Stimulated activated naive CD8-positive, alpha-beta T cell treated with anti-CD3 and anti-CD28 coated beads, Interleukin-15, amount 100 ng/mL, for 72 hours (primary cell): ENCODE measurements at regions not wholly inside any gene's neighbourhood (a gene's known extent, or its start where the extent isn't known, plus 50 kb on each side); places are given as distances from the start of the nearest gene placed in this dataset.

ENCODE experiments used
- ATAC-seq: fragments of 150-1000 bp; cut with Tn5 transposase; 2 replicates; pipeline ENCODE4 v1.10.0; 2021; ENCODE audit warnings: mild to moderate bottlenecking, moderate library complexity
- DNase-seq, 2 donors: peaks; one replicate each; pipeline ENCODE4 v3.0.0; 2021 to 2022
- H3K27ac Mint-ChIP-seq, 2 donors: one replicate each; pipeline ENCODE4 v1.8.0; 2022; ENCODE audit warnings: mild to moderate bottlenecking in 2 of 2, mixed read lengths in 2 of 2, moderate library complexity in 2 of 2
- H3K27me3 Mint-ChIP-seq: one replicate; pipeline ENCODE4 v1.8.0; 2022; ENCODE audit warnings: mixed read lengths
- H3K4me1 Mint-ChIP-seq: one replicate; pipeline ENCODE4 v1.8.0; 2022; ENCODE audit warnings: mild to moderate bottlenecking, mixed read lengths
- H3K4me3 Mint-ChIP-seq, 2 donors: one replicate each; pipeline ENCODE4 v1.8.0; 2022; ENCODE audit warnings: mild to moderate bottlenecking in 2 of 2, mixed read lengths in 2 of 2, moderate library complexity in 1 of 2
- H3K9me3 Mint-ChIP-seq, 2 donors: one replicate each; pipeline ENCODE4 v1.8.0; 2022; ENCODE audit warnings: mixed read lengths in 2 of 2

DNA sequence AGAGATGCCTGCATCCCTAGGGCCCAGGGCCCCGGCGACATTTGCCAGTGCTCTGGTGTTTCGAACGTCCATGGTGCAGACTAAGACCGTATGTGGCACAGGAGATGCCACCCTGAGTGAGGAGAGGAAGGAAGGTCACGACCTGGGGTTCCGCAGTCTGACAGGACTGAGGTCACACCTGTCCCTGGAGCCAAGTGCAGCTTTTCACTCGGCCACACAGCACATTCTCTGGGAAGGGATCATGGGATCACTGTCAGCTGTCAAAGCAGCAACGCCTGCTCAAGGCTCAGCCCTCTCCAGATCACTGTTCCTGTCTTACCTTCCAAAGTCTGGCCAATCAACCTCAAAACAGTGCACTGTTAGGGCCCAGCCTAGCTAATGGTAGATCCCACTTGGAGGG, 243.6 kb downstream of the SIPA1L2 start:
- no peak for DNase-seq
- no peak overlapping the region for H3K27ac Mint-ChIP-seq
- ATAC-seq: no peak

DNA sequence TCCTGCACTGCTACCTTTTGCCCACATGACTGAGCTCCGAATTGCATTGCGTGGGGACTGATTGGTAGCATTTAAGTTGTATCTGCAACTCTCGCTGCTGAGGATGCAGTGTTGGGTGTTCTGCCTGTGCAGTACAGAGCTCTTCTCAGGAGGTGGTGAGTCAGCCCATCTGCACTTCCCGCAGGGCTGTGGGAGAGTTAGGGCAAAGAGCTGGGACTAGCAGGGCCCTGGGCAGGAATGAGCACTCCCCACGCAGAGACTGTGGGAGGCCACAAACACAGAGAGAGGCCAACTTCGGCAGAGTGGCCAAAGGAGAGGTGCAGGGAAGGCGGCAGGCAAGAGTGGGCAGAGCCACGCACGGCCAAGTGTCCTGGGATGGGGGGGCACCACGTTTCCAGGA, 244.7 kb downstream of the SIPA1L2 start:
- peak overlapping the region in 1 of 2 donors; percentile 91 for H3K27ac Mint-ChIP-seq
- no peak for DNase-seq

More for the DNA sequence above, 243.6 kb downstream of the SIPA1L2 start:
- peaks cover 7% of the 10 kb centered on the region for H3K27me3 Mint-ChIP-seq
- no peak overlapping the region for H3K4me3 Mint-ChIP-seq
- H3K4me1 Mint-ChIP-seq: no peaks in the 10 kb centered on the region
- H3K9me3 Mint-ChIP-seq: no peaks in the 10 kb centered on the region

DNA sequence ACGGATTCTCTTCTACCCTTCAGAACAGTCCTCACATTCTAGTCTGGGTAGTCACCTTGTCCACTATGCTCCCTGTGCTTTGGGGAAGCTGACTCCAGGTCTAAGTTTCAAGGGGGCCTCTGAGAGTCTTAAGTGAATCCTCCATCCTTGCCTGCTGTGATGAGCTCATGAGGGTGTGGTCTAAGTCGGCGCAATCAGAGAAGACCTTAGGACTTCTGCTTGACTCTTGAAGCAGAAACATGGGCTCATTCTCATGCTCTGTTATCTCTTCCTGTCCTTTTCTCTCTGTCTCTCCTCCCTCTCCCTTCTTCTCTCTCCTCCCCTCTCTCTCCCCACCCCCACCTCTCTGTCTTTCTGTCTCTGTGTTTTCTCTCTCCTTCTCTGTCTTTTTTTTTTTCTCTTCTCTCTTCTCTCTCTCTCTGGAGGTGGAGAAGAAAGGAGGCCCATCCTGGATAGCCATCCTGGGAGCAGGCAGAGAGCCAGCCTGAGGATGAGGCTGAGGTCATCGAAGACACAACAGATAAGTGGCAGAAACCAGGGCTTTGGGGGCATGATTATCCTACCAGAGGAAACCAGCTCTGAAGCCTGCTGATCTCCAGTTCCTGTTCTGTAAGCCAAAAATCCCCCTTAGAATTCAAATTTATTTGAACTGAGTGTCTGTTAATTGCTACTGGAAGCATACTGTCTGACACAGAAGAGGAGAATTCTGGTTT, 245.6 kb downstream of the SIPA1L2 start:
- ATAC-seq: no peak
- Mint-ChIP-seq H3K27ac (peak overlapping the region in 1 of 2 donors; percentile 64), H3K4me1 (no peaks in the 10 kb centered on the region), H3K27me3 (peaks cover 15% of the 10 kb centered on the region), H3K4me3 (no peak overlapping the region), H3K9me3 (no peaks in the 10 kb centered on the region)
- DNase-seq: no peak

More for the DNA sequence above, 244.7 kb downstream of the SIPA1L2 start:
- no peak overlapping the region for H3K4me3 Mint-ChIP-seq
- H3K27me3 Mint-ChIP-seq: peaks cover 15% of the 10 kb centered on the region
- ATAC-seq: no peak
- no peaks in the 10 kb centered on the region for H3K9me3 Mint-ChIP-seq
- no peaks in the 10 kb centered on the region for H3K4me1 Mint-ChIP-seq

DNA sequence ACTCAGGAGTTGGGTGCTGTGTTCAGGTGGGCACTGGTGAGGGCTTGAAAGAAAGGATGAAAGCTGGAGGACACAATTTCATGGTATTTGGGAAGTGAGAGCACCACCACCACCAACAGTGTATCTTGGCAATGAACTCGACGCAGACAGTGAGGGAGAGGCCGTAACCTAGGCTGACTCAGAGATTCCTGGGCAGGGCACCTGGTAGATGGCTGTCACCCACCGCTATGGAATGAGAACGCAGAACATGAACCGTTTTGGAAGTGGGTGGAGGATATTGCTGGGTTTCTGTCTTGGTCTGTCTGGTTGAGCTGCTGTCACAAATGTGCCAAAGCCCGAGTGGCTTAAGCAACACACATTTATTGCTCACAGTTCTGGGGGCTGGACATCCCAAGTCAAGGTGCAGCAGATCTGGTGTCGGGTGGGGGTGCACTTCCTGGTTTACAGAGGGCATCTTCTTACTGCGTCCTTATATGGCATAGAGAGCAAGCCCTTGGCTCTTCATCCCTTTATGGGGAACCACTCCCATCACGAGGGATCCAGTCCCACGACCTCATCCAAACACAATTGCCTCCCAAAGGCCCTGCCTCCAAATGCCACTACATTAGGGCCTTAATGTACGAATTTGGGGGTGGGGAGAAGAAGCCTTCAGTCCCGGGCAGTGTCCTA, 246.3 kb downstream of the SIPA1L2 start:
- peak overlapping the region in 1 of 2 donors; percentile 83 for H3K27ac Mint-ChIP-seq
- H3K4me1 Mint-ChIP-seq: no peaks in the 10 kb centered on the region
- ATAC-seq (no peak), DNase-seq (no peak)
- H3K27me3 Mint-ChIP-seq: peaks cover 15% of the 10 kb centered on the region
- no peak overlapping the region for H3K4me3 Mint-ChIP-seq
- no peaks in the 10 kb centered on the region for H3K9me3 Mint-ChIP-seq

DNA sequence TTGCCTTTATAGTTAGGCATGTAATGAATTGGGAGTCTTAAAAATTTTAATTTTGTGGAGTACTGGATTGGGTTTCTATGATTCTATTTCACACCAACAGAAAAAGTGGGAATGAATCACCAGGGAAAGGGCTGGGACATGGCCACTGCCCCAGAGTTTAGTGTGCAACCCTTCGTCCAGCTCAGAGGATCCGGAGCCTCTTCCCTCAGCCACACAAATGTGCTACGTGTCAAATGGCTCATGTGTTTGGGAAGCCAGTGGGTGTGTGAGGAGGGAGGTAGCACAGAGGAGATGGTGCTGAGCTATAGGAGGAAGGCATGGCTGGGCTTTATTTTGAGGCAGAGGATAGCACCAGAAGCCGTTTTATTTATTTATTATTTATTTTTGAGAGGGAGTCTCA, 247.3 kb downstream of the SIPA1L2 start:
- H3K27me3 Mint-ChIP-seq: peaks cover 15% of the 10 kb centered on the region
- DNase-seq (no peak), ATAC-seq (no peak)
- no peak overlapping the region for H3K27ac Mint-ChIP-seq
- H3K9me3 Mint-ChIP-seq: no peaks in the 10 kb centered on the region
- H3K4me3 Mint-ChIP-seq: no peak overlapping the region
- H3K4me1 Mint-ChIP-seq: no peaks in the 10 kb centered on the region

DNA sequence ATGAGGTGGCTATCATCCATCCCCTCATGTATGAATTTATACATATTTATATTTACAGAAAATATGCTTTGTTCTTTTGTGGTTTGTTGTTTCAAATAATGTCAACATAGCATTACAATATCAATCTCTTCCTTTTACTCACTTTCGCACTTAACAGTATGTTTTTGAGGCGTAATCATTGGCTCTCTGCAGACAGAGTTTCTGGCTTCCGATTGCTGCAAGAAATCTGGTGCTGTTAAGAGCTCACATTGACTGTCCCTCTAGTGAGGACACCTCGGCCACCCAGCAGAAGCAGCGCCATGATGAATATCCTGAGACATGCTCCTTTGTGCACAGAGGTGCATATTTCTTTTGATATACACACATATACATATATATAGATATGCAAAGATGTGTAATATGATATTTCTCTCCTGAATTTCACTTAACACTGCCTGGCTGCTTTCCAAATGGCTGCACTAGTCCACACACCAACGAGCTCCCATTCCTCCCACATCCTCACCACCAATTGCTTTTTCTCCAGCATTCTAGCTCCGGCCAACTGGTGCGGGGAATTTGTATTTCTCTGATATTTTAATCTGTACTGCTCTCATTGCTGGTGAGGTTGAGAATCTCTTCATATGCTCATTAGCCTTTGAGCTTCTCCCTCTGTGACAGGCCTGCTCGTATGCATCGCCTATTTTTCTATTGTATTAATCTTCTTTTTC, 248.4 kb downstream of the SIPA1L2 start:
- H3K9me3 Mint-ChIP-seq: no peaks in the 10 kb centered on the region
- ATAC-seq: no peak
- peaks cover 11% of the 10 kb centered on the region for H3K4me1 Mint-ChIP-seq
- no peak overlapping the region for H3K27ac Mint-ChIP-seq
- H3K27me3 Mint-ChIP-seq: peaks cover 15% of the 10 kb centered on the region
- H3K4me3 Mint-ChIP-seq: no peak overlapping the region
- DNase-seq: no peak

DNA sequence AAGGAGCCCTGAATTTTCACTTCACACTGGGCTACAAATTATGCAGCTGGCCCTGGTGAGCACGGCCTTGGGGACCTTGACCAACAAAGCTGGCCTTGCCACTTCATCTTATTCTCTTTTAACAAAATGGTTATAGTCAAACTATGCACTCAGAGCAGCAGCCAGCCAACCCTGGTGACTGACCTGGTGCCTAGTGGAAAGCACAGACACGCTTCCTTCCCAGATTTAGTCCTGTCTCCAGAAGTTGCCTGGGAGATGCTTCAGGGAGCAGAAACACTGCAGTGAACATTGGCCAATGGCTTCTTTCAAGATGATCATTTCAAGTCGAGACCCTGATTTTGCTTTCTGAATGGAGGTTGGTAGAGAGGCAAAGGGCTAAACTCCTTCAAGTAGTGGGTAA, 249.3 kb downstream of the SIPA1L2 start:
- Mint-ChIP-seq H3K4me1 (peaks cover 11% of the 10 kb centered on the region), H3K27me3 (peaks cover 15% of the 10 kb centered on the region), H3K4me3 (no peak overlapping the region), H3K27ac (no peak overlapping the region), H3K9me3 (no peaks in the 10 kb centered on the region)
- DNase-seq: no peak
- ATAC-seq: no peak

DNA sequence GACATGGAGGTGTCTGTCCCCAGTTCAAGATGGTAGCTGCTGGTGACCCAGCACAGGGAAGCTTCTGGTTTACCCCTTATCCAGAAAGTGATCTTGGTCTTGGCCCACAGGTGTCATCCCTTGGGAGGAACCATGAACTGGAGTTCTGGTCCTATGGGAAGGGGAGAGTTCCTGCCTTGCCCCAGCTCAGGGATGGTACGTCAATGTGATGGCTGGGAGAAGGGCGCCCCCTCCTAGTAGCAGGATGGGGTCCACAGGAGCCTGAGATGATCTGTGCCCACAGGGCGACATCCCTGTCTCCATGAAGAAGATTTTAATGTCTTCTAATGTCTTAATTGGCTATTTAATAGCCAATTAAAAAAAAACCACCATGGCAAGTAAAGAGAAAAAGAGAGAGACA, 249.8 kb downstream of the SIPA1L2 start:
- DNase-seq: no peak

DNA sequence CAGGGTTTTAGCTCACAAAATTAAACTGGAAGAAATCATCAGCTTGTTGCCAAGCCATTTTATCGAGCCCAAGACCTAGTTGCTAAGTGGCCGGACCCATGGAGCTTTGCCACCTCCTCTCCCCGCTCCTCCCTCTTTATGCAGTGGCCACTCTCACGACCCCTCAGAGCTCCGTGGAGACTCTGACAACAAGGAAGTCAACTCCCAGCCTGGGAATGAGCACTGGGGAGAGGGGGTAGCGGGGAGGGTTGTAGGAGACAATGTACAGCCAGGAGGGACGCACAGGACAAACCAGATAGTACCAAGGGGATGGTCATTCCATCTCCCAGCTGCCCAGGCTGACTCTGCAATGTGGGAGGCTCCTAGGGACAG, 250.9 kb downstream of the SIPA1L2 start:
- peaks cover 17% of the 10 kb centered on the region for H3K27me3 Mint-ChIP-seq
- DNase-seq: no peak
- H3K27ac Mint-ChIP-seq: no peak overlapping the region
- H3K4me3 Mint-ChIP-seq: no peak overlapping the region
- no peaks in the 10 kb centered on the region for H3K9me3 Mint-ChIP-seq
- peaks cover 11% of the 10 kb centered on the region for H3K4me1 Mint-ChIP-seq
- no peak for ATAC-seq

More for the DNA sequence above, 249.8 kb downstream of the SIPA1L2 start:
- peaks cover 11% of the 10 kb centered on the region for H3K4me1 Mint-ChIP-seq
- H3K27ac Mint-ChIP-seq: no peak overlapping the region
- H3K9me3 Mint-ChIP-seq: no peaks in the 10 kb centered on the region
- H3K4me3 Mint-ChIP-seq: no peak overlapping the region
- no peak for ATAC-seq
- H3K27me3 Mint-ChIP-seq: peaks cover 15% of the 10 kb centered on the region

DNA sequence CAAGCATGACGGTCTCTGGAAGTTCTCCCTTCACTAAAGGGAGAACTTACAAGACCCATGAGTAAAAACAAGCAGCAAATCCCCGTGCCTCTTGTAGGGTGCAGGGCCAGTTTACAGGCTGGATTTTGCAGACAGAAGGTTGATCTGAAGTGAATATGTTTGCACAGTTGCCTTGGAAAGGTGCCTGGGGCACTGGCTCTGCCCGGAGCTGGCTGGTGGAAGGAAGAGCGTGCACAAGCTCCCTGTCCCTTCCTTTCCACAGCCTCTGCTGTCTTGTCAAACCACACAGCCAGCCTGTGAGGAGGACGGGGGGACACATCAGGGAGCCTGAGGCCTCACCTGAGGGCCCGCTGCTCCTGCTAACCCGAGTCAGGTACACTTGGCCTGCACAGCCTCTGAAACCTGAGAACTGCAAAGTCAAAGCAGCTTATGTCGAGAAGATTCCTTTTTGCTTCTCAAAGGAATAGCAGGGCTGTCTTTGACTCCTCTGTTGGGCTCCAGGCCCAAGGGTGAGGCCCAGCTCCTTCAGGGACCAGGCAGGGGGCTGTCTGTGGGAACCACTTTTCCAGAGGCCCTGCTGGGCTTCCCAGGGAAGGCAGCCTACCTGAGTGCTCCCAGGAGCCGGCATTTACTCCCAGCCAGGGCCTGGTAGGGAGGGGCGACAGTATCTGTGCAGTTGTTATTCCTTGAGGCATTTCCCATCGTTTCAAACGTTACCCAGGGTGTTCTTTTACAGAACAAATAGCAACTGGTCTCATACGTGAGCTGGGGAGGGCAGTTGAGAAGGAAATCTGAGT, 251.5 kb downstream of the SIPA1L2 start:
- Mint-ChIP-seq H3K9me3 (no peaks in the 10 kb centered on the region), H3K4me3 (no peak overlapping the region), H3K27ac (no peak overlapping the region), H3K27me3 (peaks cover 22% of the 10 kb centered on the region), H3K4me1 (peaks cover 11% of the 10 kb centered on the region)
- ATAC-seq (no peak), DNase-seq (no peak)

DNA sequence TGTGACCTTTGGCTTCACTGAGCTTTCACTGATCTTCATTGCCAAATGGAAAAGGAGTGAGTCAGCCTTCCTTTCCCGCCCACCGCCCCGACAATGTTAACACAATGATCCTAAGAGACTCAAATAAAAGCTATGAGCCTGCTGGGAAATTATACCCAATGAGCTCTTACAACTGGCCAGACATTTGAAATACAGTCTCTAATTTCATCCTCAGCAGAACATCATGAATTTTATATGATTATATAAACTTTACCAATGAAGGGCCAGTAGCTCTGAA, 252.5 kb downstream of the SIPA1L2 start:
- H3K27ac Mint-ChIP-seq: no peak overlapping the region
- peaks cover 11% of the 10 kb centered on the region for H3K4me1 Mint-ChIP-seq
- H3K9me3 Mint-ChIP-seq: no peaks in the 10 kb centered on the region
- no peak for ATAC-seq
- no peak for DNase-seq
- no peak overlapping the region for H3K4me3 Mint-ChIP-seq
- peaks cover 18% of the 10 kb centered on the region for H3K27me3 Mint-ChIP-seq

DNA sequence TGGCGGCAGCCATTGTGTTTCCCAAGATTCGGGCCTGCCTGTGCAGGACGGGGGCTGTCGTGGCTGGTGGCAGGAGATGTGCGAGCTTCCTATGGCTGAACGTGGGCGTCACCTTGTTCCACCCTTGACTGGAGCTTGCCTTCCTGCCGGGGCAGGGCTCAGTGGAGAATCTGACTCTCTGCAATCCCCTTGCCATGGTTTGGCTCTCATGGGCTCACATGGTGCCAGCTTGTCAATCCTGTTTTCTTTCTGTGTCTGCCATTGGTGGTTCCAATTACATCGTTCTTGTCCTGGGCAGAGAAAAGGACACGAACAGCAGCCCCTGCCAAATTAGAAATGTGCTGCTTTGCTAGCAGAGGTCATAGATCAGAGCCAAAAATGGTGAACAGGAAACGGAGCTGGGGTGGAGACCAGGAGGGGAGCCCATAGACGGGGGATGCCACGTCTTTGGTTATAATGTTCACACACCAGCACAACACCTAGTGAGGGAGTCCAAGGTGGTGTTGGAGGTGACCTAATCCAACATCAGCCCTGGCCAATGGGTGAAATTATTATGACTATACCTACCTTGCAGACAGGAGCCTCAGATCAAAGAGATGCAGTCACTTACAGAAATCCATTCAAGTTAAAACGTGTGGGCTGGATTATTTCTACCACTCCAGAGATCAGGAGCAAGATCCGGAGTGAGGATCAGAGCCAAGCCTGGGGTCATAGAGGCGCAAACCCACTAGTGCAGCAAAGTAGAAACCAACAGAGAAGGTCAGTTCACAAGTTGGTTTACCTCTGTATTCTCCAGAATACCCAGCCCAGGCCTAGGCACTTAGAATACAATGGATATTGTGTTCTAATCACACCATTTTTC, 253.1 kb downstream of the SIPA1L2 start:
- no peak overlapping the region for H3K4me3 Mint-ChIP-seq
- H3K27ac Mint-ChIP-seq: peak overlapping the region in 1 of 2 donors; percentile 16
- DNase-seq: no peak
- ATAC-seq: no peak
- no peaks in the 10 kb centered on the region for H3K9me3 Mint-ChIP-seq
- H3K27me3 Mint-ChIP-seq: peaks cover 18% of the 10 kb centered on the region
- H3K4me1 Mint-ChIP-seq: peaks cover 11% of the 10 kb centered on the region

DNA sequence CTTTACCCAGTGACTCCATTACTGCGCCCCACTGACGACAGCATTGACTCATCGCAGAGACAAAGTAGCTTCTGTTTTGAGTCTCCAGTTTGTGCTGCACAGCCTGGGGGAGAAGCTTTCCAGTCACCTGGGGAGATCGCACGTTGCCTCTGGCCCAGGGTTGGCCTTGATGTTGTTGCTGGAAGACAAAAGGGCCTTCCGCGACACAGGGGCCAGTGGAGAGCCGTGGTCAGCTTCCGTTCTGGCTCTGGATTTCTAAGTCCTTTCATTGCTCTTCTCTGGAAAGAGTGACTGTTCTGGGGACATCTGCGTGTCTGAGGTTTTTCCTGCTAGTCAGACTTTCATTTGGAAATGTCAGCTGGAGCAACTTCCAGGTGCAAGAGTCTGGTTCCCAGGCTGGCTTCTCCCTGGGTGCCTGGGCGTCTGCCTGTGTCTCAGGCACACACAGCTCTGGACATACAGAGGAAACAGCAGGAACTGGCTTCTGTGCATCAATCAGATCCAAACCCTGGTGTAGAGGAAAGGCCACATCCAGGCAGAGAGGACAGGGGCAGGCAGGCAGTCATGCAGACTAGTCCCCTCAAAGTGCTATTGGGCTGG, 257.0 kb downstream of the SIPA1L2 start:
- no peak overlapping the region for H3K4me3 Mint-ChIP-seq
- no peaks in the 10 kb centered on the region for H3K9me3 Mint-ChIP-seq
- peaks cover 11% of the 10 kb centered on the region for H3K4me1 Mint-ChIP-seq
- ATAC-seq: no peak
- peaks cover 19% of the 10 kb centered on the region for H3K27me3 Mint-ChIP-seq
- H3K27ac Mint-ChIP-seq: no peak overlapping the region
- DNase-seq: no peak

DNA sequence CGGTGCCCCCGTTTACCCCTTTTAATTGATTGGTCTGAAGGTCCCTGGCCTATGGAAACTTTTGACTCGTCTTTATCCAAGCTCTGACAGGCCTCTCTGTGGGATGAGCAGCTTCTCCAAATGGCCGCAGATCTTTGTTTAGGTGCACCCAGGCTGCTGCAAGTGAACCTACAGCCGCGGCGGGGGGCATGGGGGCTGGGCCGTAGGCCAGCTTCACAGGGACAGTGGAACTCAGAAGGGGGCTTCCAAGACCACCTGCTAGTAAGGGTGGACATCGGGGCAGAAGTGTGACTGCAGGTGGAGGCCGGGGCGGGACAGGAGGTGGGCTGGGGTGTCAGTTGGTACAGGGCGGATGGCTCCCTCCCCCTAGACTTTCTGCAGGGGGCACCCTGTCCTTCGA, 257.5 kb downstream of the SIPA1L2 start:
- H3K27me3 Mint-ChIP-seq: peaks cover 19% of the 10 kb centered on the region
- peaks cover 9% of the 10 kb centered on the region for H3K4me1 Mint-ChIP-seq
- no peaks in the 10 kb centered on the region for H3K9me3 Mint-ChIP-seq
- H3K4me3 Mint-ChIP-seq: no peak overlapping the region
- H3K27ac Mint-ChIP-seq: peak overlapping the region in 1 of 2 donors; percentile 28
- ATAC-seq (no peak), DNase-seq (no peak)
